Testis (tissue), 2 donors: ENCODE measurements at regions not wholly inside any gene's neighbourhood (a gene's known extent, or its start where the extent isn't known, plus 50 kb on each side); places are given as distances from the start of the nearest gene placed in this dataset.
"Not testable (repeated sequence)": the region's sequence is repeated elsewhere in the genome, so short reads cannot be mapped to it uniquely, and the experiment has no call there.

Experiments
- DNase-seq: peaks from one replicate; pipeline ENCODE4 v3.0.0-alpha.2; 2019
- H3K27ac ChIP-seq, 2 donors: fragments of 200-600 bp; sonication (generic); one replicate each; pipeline ENCODE4 v1.5.1; 2019
- H3K27me3 ChIP-seq: fragments of 200-600 bp; sonication (generic); one replicate; pipeline ENCODE4 v1.5.1; 2019
- H3K36me3 ChIP-seq: fragments of 200-600 bp; sonication (generic); one replicate; pipeline ENCODE4 v1.5.1; 2017; ENCODE audit warnings: low read depth; ENCODE audit errors: missing control alignments
- H3K4me1 ChIP-seq: fragments of 200-600 bp; sonication (generic); one replicate; pipeline ENCODE4 v1.5.1; 2019
- H3K4me3 ChIP-seq, 2 donors: fragments of 200-600 bp; sonication (generic); one replicate each; pipeline ENCODE4 v1.5.1; 2017 to 2019
- H3K9me3 ChIP-seq: fragments of 200-600 bp; sonication (generic); one replicate; pipeline ENCODE4 v1.5.1; 2017
- CTCF ChIP-seq, 3 experiments: fragments of 450-650 bp in 2 of 3; fragments of 200-600 bp in 1 of 3; sonication (generic) in 1 of 3; IDR thresholded peaks; one replicate each; pipeline ENCODE4 v1.5.1; 2016 to 2019; ENCODE audit warnings: antibody characterized with exemption in 3 of 3, mild to moderate bottlenecking in 2 of 3, moderate library complexity in 1 of 3
- POLR2A ChIP-seq: fragments of 450-650 bp; IDR thresholded peaks from one replicate; pipeline ENCODE4 v1.6.1; 2017; ENCODE audit warnings: antibody characterized with exemption, mild to moderate bottlenecking, moderate library complexity
- WGBS, 2 donors: methylation state at CpG; one replicate each; pipeline ENCODE4 v1.1.5; 2018; 5-methylcytosine and 5-hydroxymethylcytosine counted together
- intact Hi-C: fragments of 100-400 bp; cut with DNase I; formaldehyde crosslinking; loops from one replicate; pipeline ENCODE4 v1.15.1; 2023; ENCODE audit warnings: low total_unique reads

GRCh38 chr1:29998686-29999085 lies 724.7 kb downstream of the MATN1 start:
- H3K4me3 ChIP-seq = no peak overlapping the region
- no peaks in the 10 kb centered on the region for H3K9me3 ChIP-seq
- intact Hi-C loops = no loop called here
- no peaks in the 10 kb centered on the region for H3K27me3 ChIP-seq
- 87 to 88% methylated on average over 2 to 4 of the region's 4 CpGs for WGBS, 2 donors
- no peak for TF ChIP-seq CTCF (IDR thresholded peaks at IDR 0.05)
- no peak for TF ChIP-seq POLR2A
- DNase-seq = no peak
- H3K27ac ChIP-seq = no peak overlapping the region
- peaks cover 8% of the 10 kb centered on the region for H3K4me1 ChIP-seq
- H3K36me3 ChIP-seq = no peaks in the 10 kb centered on the region

GRCh38 chr1:29997818-29998217 lies 725.6 kb downstream of the MATN1 start:
- H3K36me3 ChIP-seq, H3K4me3 ChIP-seq, H3K27ac ChIP-seq, DNase-seq, H3K27me3 ChIP-seq, H3K4me1 ChIP-seq, intact Hi-C loops, H3K9me3 ChIP-seq: not testable (repeated sequence)
- WGBS, 2 donors = 86 to 99% methylated on average over 2 to 3 of the region's 3 CpGs

GRCh38 chr1:29993950-29994349 lies 729.4 kb downstream of the MATN1 start:
- intact Hi-C loops = no loop called here
- TF ChIP-seq POLR2A (no peak), CTCF (IDR thresholded peaks at IDR 0.05) (no peak)
- no peaks in the 10 kb centered on the region for H3K9me3 ChIP-seq
- DNase-seq = no peak
- H3K4me1 ChIP-seq = no peaks in the 10 kb centered on the region
- no peak overlapping the region for H3K27ac ChIP-seq
- no peaks in the 10 kb centered on the region for H3K27me3 ChIP-seq
- no peak overlapping the region for H3K4me3 ChIP-seq
- no peaks in the 10 kb centered on the region for H3K36me3 ChIP-seq

- no peak for DNase-seq
- Histone ChIP-seq H3K36me3 (no peaks in the 10 kb centered on the region), H3K27me3 (no peaks in the 10 kb centered on the region), H3K27ac (no peak overlapping the region), H3K9me3 (no peaks in the 10 kb centered on the region), H3K4me1 (no peaks in the 10 kb centered on the region), H3K4me3 (no peak overlapping the region)
- 92 to 100% methylated on average over 2 to 3 of the region's 3 CpGs for WGBS, 2 donors
- intact Hi-C loops = no loop called here
- no peak for TF ChIP-seq CTCF (IDR thresholded peaks at IDR 0.05)
- no peak for TF ChIP-seq POLR2A
Observed at GRCh38 chr1:29991815-29992214, 731.6 kb downstream of the MATN1 start.

GRCh38 chr1:29991025-29991424 lies 732.4 kb downstream of the MATN1 start:
- H3K36me3 ChIP-seq = no peaks in the 10 kb centered on the region
- TF ChIP-seq CTCF (IDR thresholded peaks at IDR 0.05) (no peak), POLR2A (no peak)
- no peak overlapping the region for H3K4me3 ChIP-seq
- intact Hi-C loops = no loop called here
- 44 to 64% methylated on average over 15 of the region's 15 CpGs for WGBS, 2 donors
- no peak overlapping the region for H3K27ac ChIP-seq
- no peaks in the 10 kb centered on the region for H3K27me3 ChIP-seq
- peak; percentile 81 for DNase-seq
- no peaks in the 10 kb centered on the region for H3K4me1 ChIP-seq
- H3K9me3 ChIP-seq = no peaks in the 10 kb centered on the region
